ENCODE measurements at regions not wholly inside any gene's neighbourhood (a gene's known extent, or its start where the extent isn't known, plus 50 kb on each side); places are given as distances from the start of the nearest gene placed in this dataset.

GRCh38 chr13:64455124-64455523 lies 2775.0 kb downstream of the PCDH9 start:
- H3K27ac ChIP-seq (ENCODE audit: low read length) = no peak overlapping the region
- H3K27me3 ChIP-seq (ENCODE audit: control insufficient read depth, insufficient read depth, low read length) = no peaks in the 10 kb centered on the region
- H3K36me3 ChIP-seq (ENCODE audit: control insufficient read depth, low read depth, low read length) = no peaks in the 10 kb centered on the region
- H3K9me3 ChIP-seq (ENCODE audit: control insufficient read depth, low read depth, low read length) = no peaks in the 10 kb centered on the region
- no peak overlapping the region for H3K4me3 ChIP-seq (ENCODE audit: low read length)
- H3K9ac ChIP-seq (ENCODE audit: low read length) = no peak overlapping the region
- H3K4me1 ChIP-seq (ENCODE audit: control insufficient read depth, low read depth, low read length) = peaks cover 3% of the 10 kb centered on the region

GRCh38 chr13:64453831-64454230 lies 2776.3 kb downstream of the PCDH9 start:
- Histone ChIP-seq H3K36me3 (ENCODE audit: control insufficient read depth, low read depth, low read length) (no peaks in the 10 kb centered on the region), H3K27ac (ENCODE audit: low read length) (no peak overlapping the region), H3K27me3 (ENCODE audit: control insufficient read depth, insufficient read depth, low read length) (no peaks in the 10 kb centered on the region), H3K4me3 (ENCODE audit: low read length) (no peak overlapping the region), H3K9me3 (ENCODE audit: control insufficient read depth, low read depth, low read length) (no peaks in the 10 kb centered on the region), H3K9ac (ENCODE audit: low read length) (no peak overlapping the region), H3K4me1 (ENCODE audit: control insufficient read depth, low read depth, low read length) (peaks cover 3% of the 10 kb centered on the region)

DNA sequence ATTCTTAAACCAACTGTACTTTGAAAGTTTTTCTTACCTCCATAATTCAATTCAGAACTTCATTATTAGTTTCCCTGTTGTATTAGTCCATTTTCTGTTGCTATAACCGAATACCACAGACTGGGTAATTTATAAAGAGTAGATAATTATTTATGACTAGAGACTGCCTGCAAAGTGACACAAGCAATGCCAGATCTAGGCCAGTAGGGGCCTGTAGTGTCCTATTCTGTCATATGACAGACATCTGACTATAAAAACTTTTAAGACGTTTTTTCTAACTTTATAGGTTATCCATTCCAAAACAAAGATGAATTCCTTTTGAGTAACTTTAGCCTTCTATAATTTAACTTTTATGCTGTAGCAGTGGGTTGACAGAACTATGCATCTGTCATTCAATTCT lies 2783.8 kb downstream of the PCDH9 start:
- Histone ChIP-seq H3K4me3 (ENCODE audit: low read length) (no peak overlapping the region), H3K27me3 (ENCODE audit: control insufficient read depth, insufficient read depth, low read length) (no peaks in the 10 kb centered on the region), H3K9ac (ENCODE audit: low read length) (no peak overlapping the region), H3K4me1 (ENCODE audit: control insufficient read depth, low read depth, low read length) (no peaks in the 10 kb centered on the region), H3K27ac (ENCODE audit: low read length) (no peak overlapping the region), H3K9me3 (ENCODE audit: control insufficient read depth, low read depth, low read length) (no peaks in the 10 kb centered on the region), H3K36me3 (ENCODE audit: control insufficient read depth, low read depth, low read length) (no peaks in the 10 kb centered on the region)

DNA sequence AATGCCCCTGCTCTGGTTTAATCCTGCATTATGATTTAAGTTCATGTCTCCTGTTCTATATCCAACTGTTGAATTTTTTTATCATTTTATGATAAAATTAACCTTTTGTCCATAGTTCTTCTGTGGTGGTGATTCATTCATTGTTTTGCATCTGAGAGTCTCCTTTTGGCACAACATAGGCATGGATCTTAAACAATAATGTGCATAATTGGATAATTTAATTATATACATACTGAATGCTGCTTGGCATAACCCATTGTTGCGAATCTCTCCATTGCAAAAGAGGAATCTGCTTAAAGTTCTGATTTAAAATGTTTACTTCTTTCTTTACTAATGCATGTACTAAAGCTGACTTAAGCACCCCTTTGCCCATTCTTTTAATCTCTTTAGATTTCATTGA lies 2788.4 kb downstream of the PCDH9 start:
- Histone ChIP-seq H3K9ac (ENCODE audit: low read length) (no peak overlapping the region), H3K36me3 (ENCODE audit: control insufficient read depth, low read depth, low read length) (no peaks in the 10 kb centered on the region), H3K27me3 (ENCODE audit: control insufficient read depth, insufficient read depth, low read length) (no peaks in the 10 kb centered on the region), H3K9me3 (ENCODE audit: control insufficient read depth, low read depth, low read length) (no peaks in the 10 kb centered on the region), H3K4me1 (ENCODE audit: control insufficient read depth, low read depth, low read length) (peaks cover 14% of the 10 kb centered on the region), H3K4me3 (ENCODE audit: low read length) (no peak overlapping the region), H3K27ac (ENCODE audit: low read length) (no peak overlapping the region)

GRCh38 chr13:64438084-64438483 lies 2792.1 kb downstream of the PCDH9 start:
- no peak overlapping the region for H3K4me3 ChIP-seq (ENCODE audit: low read length)
- H3K4me1 ChIP-seq (ENCODE audit: control insufficient read depth, low read depth, low read length) = peaks cover 14% of the 10 kb centered on the region
- no peaks in the 10 kb centered on the region for H3K9me3 ChIP-seq (ENCODE audit: control insufficient read depth, low read depth, low read length)
- no peaks in the 10 kb centered on the region for H3K36me3 ChIP-seq (ENCODE audit: control insufficient read depth, low read depth, low read length)
- no peak overlapping the region for H3K27ac ChIP-seq (ENCODE audit: low read length)
- H3K27me3 ChIP-seq (ENCODE audit: control insufficient read depth, insufficient read depth, low read length) = no peaks in the 10 kb centered on the region
- H3K9ac ChIP-seq (ENCODE audit: low read length) = no peak overlapping the region

DNA sequence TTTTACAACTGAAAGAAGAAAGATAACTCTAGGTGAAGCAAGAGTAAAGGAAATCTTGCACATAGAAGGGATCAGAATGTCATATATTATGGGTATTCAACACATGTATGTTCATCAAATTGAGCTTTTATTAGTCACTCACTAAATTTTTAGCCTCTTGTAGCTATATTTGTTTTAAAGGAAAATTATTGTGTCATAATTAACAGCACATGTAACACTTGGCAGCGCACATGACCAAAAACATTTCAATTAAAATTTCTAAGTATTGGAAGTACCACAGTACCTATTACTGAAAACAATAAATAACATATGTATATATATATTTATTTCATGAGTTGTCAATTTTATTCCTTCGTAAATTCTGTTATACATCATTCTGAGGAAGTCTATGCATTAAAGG lies 2800.4 kb downstream of the PCDH9 start:
- no peaks in the 10 kb centered on the region for H3K27me3 ChIP-seq (ENCODE audit: control insufficient read depth, insufficient read depth, low read length)
- H3K9ac ChIP-seq (ENCODE audit: low read length) = no peak overlapping the region
- no peaks in the 10 kb centered on the region for H3K36me3 ChIP-seq (ENCODE audit: control insufficient read depth, low read depth, low read length)
- H3K4me1 ChIP-seq (ENCODE audit: control insufficient read depth, low read depth, low read length) = no peaks in the 10 kb centered on the region
- no peaks in the 10 kb centered on the region for H3K9me3 ChIP-seq (ENCODE audit: control insufficient read depth, low read depth, low read length)
- no peak overlapping the region for H3K27ac ChIP-seq (ENCODE audit: low read length)
- no peak overlapping the region for H3K4me3 ChIP-seq (ENCODE audit: low read length)

GRCh38 chr13:64428196-64428595 lies 2801.9 kb downstream of the PCDH9 start:
- Histone ChIP-seq H3K4me3 (ENCODE audit: low read length) (no peak overlapping the region), H3K9me3 (ENCODE audit: control insufficient read depth, low read depth, low read length) (no peaks in the 10 kb centered on the region), H3K9ac (ENCODE audit: low read length) (no peak overlapping the region), H3K27ac (ENCODE audit: low read length) (no peak overlapping the region), H3K36me3 (ENCODE audit: control insufficient read depth, low read depth, low read length) (no peaks in the 10 kb centered on the region), H3K27me3 (ENCODE audit: control insufficient read depth, insufficient read depth, low read length) (no peaks in the 10 kb centered on the region), H3K4me1 (ENCODE audit: control insufficient read depth, low read depth, low read length) (no peaks in the 10 kb centered on the region)

- Histone ChIP-seq H3K27me3 (ENCODE audit: control insufficient read depth, insufficient read depth, low read length) (no peaks in the 10 kb centered on the region), H3K9me3 (ENCODE audit: control insufficient read depth, low read depth, low read length) (no peaks in the 10 kb centered on the region), H3K4me3 (ENCODE audit: low read length) (no peak overlapping the region), H3K4me1 (ENCODE audit: control insufficient read depth, low read depth, low read length) (no peaks in the 10 kb centered on the region), H3K36me3 (ENCODE audit: control insufficient read depth, low read depth, low read length) (no peaks in the 10 kb centered on the region), H3K9ac (ENCODE audit: low read length) (no peak overlapping the region), H3K27ac (ENCODE audit: low read length) (no peak overlapping the region)
These were observed 2806.7 kb downstream of the PCDH9 start for GRCh38 chr13:64423467-64423866.

- H3K27ac ChIP-seq (ENCODE audit: low read length) = no peak overlapping the region
- H3K4me3 ChIP-seq (ENCODE audit: low read length) = no peak overlapping the region
- no peaks in the 10 kb centered on the region for H3K27me3 ChIP-seq (ENCODE audit: control insufficient read depth, insufficient read depth, low read length)
- H3K4me1 ChIP-seq (ENCODE audit: control insufficient read depth, low read depth, low read length) = no peaks in the 10 kb centered on the region
- no peak overlapping the region for H3K9ac ChIP-seq (ENCODE audit: low read length)
- H3K9me3 ChIP-seq (ENCODE audit: control insufficient read depth, low read depth, low read length) = no peaks in the 10 kb centered on the region
- no peaks in the 10 kb centered on the region for H3K36me3 ChIP-seq (ENCODE audit: control insufficient read depth, low read depth, low read length)
These were observed 2810.0 kb downstream of the PCDH9 start for GRCh38 chr13:64420181-64420580.

DNA sequence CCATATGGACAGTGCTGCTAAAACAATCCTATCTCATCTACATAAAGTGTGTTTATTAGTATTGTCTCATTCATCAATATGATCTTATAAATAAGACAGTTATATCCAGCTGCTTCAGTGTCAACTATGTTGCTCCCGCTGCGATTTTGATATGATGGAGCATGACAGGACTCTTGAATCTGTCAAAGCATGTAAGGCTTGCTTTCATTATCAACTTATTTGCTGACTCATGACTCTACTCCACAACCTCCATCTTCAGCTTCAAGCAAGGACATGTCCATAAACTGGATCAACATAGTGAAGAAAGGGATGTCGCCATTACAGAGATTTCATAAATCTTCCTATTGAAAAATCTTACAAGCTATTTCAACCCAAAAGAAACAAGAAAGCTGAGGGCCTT lies 2812.6 kb downstream of the PCDH9 start:
- no peak overlapping the region for H3K27ac ChIP-seq (ENCODE audit: low read length)
- H3K9ac ChIP-seq (ENCODE audit: low read length) = no peak overlapping the region
- no peaks in the 10 kb centered on the region for H3K36me3 ChIP-seq (ENCODE audit: control insufficient read depth, low read depth, low read length)
- no peaks in the 10 kb centered on the region for H3K27me3 ChIP-seq (ENCODE audit: control insufficient read depth, insufficient read depth, low read length)
- no peaks in the 10 kb centered on the region for H3K9me3 ChIP-seq (ENCODE audit: control insufficient read depth, low read depth, low read length)
- no peaks in the 10 kb centered on the region for H3K4me1 ChIP-seq (ENCODE audit: control insufficient read depth, low read depth, low read length)
- no peak overlapping the region for H3K4me3 ChIP-seq (ENCODE audit: low read length)

DNA sequence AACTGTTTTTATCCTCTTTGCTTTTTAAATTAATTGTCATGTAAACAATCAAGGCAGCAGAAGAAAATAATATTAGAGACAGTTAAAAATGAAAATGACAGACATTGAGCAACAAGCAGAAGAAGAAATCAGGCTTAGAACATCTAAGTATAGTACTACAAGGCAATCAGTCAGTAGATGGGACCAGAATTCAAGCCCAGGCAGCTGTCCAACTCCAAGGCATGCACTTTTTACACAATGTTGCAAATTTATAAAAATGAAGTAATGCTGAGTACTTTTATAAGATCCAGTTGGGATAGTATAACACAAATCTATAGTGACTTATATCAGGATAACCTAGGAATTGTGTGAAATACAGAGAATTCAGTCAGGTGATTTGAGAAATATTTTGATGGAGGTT lies 2815.8 kb downstream of the PCDH9 start:
- H3K36me3 ChIP-seq (ENCODE audit: control insufficient read depth, low read depth, low read length) = no peaks in the 10 kb centered on the region
- H3K9ac ChIP-seq (ENCODE audit: low read length) = no peak overlapping the region
- H3K9me3 ChIP-seq (ENCODE audit: control insufficient read depth, low read depth, low read length) = no peaks in the 10 kb centered on the region
- no peaks in the 10 kb centered on the region for H3K4me1 ChIP-seq (ENCODE audit: control insufficient read depth, low read depth, low read length)
- no peak overlapping the region for H3K4me3 ChIP-seq (ENCODE audit: low read length)
- no peaks in the 10 kb centered on the region for H3K27me3 ChIP-seq (ENCODE audit: control insufficient read depth, insufficient read depth, low read length)
- no peak overlapping the region for H3K27ac ChIP-seq (ENCODE audit: low read length)

- no peak overlapping the region for H3K27ac ChIP-seq (ENCODE audit: low read length)
- H3K9me3 ChIP-seq (ENCODE audit: control insufficient read depth, low read depth, low read length) = no peaks in the 10 kb centered on the region
- no peaks in the 10 kb centered on the region for H3K36me3 ChIP-seq (ENCODE audit: control insufficient read depth, low read depth, low read length)
- no peaks in the 10 kb centered on the region for H3K4me1 ChIP-seq (ENCODE audit: control insufficient read depth, low read depth, low read length)
- H3K4me3 ChIP-seq (ENCODE audit: low read length) = no peak overlapping the region
- H3K9ac ChIP-seq (ENCODE audit: low read length) = no peak overlapping the region
- H3K27me3 ChIP-seq (ENCODE audit: control insufficient read depth, insufficient read depth, low read length) = no peaks in the 10 kb centered on the region
These were observed 2816.6 kb downstream of the PCDH9 start for GRCh38 chr13:64413529-64413928.
